ENCODE measurements at regions not wholly inside any gene's neighbourhood (a gene's known extent, or its start where the extent isn't known, plus 50 kb on each side); places are given as distances from the start of the nearest gene placed in this dataset.

DNA sequence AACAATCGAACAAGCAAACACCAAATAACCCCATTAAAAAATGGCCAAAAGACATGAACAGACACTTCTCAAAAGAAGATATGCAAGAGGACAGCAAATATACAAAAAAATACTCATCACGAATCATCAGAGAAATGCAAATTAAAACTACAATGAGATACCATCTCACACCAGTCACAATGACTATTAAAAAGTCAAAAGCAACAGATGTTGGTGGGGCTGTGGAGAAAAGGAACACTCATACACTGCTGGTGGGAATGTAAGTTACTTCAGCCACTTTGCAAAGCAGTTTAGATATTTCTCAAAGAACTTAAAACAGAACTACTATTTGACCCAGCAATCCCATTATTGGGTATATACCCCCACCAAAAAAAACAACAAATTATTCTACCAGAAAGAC is 51.3 kb upstream of the FLI1 start:
- in situ Hi-C loops (cut with HindIII; ENCODE audit: low pct_ligation_motif_present, low sequenced_read_pairs), result loop anchor here (25.0 kb wide), 1 partner anchor 355 kb away; no protein-coding TSS in a partner anchor
- no peak for DNase-seq
- TF ChIP-seq, protein P1, sequence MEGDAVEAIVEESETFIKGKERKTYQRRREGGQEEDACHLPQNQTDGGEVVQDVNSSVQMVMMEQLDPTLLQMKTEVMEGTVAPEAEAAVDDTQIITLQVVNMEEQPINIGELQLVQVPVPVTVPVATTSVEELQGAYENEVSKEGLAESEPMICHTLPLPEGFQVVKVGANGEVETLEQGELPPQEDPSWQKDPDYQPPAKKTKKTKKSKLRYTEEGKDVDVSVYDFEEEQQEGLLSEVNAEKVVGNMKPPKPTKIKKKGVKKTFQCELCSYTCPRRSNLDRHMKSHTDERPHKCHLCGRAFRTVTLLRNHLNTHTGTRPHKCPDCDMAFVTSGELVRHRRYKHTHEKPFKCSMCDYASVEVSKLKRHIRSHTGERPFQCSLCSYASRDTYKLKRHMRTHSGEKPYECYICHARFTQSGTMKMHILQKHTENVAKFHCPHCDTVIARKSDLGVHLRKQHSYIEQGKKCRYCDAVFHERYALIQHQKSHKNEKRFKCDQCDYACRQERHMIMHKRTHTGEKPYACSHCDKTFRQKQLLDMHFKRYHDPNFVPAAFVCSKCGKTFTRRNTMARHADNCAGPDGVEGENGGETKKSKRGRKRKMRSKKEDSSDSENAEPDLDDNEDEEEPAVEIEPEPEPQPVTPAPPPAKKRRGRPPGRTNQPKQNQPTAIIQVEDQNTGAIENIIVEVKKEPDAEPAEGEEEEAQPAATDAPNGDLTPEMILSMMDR (IDR thresholded peaks at IDR 0.05; ENCODE audit: low read depth, low read length, missing control alignments), result no peak
- no peaks in the 10 kb centered on the region for H3K36me3 ChIP-seq (replicated peaks)
- H3K4me3 ChIP-seq (ENCODE audit: low read depth, low read length), result no peak overlapping the region
- no peaks in the 10 kb centered on the region for H3K27me3 ChIP-seq (replicated peaks)
- no peak overlapping the region for H3K27ac ChIP-seq

DNA sequence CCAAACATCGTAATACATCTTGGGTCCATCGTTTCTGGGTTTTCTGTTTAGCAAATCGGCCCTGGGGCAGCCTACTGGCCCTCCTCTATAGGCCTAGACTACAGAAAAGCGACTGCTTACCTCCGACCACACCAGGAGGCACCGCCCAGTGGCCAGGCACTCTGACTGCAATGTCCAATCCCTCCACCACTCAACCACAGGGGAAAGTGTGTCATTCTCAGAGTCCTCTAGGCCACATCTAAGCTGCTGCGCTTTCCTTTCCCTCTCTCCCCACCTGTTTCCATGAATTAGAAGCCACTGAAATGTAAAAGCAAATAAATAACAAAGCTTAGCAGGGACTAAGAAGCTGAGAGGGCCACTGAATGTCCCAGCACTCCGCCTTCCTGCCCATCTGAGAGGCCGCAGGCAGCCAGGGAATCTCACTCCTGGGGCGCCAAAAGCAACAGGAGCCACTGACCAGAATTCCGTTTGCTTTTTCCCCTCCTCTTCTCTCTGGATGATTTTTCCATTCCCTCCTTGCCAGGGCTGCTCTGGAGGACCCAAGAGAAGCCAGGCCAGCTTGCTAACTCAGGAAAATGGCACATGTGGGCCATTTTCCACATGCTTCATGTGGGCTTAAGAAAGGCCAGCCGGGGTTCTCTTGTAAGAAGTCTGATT is 50.1 kb upstream of the FLI1 start:
- no peaks in the 10 kb centered on the region for H3K36me3 ChIP-seq (replicated peaks)
- H3K27me3 ChIP-seq (replicated peaks), result no peaks in the 10 kb centered on the region
- no peak for DNase-seq
- TF ChIP-seq, protein P1 (IDR thresholded peaks at IDR 0.05; ENCODE audit: low read depth, low read length, missing control alignments), result peak; percentile 32
- in situ Hi-C loops (cut with HindIII; ENCODE audit: low pct_ligation_motif_present, low sequenced_read_pairs), result loop anchor here (25.0 kb wide), 1 partner anchor 356 kb away; no protein-coding TSS in a partner anchor
- no peak overlapping the region for H3K4me3 ChIP-seq (ENCODE audit: low read depth, low read length)
- no peak overlapping the region for H3K27ac ChIP-seq
